ENCODE measurements at regions not wholly inside any gene's neighbourhood (a gene's known extent, or its start where the extent isn't known, plus 50 kb on each side); places are given as distances from the start of the nearest gene placed in this dataset.

GRCh38 chr9:13673348-13673747, 393.9 kb upstream of the MPDZ start:
- TF ChIP-seq CTCF (IDR thresholded peaks at IDR 0.05; ENCODE audit: insufficient read depth, low read length) (no peak), POLR2AphosphoS5 (IDR thresholded peaks at IDR 0.05; ENCODE audit: low read depth) (no peak), REST (IDR thresholded peaks at IDR 0.05; ENCODE audit: insufficient replicate concordance, low read depth) (no peak), SPI1 (IDR thresholded peaks at IDR 0.05; ENCODE audit: borderline replicate concordance, low read depth) (no peak), GABPA (IDR thresholded peaks at IDR 0.05; ENCODE audit: low read depth) (no peak)
